WI38 (cell line): ENCODE measurements at regions not wholly inside any gene's neighbourhood (a gene's known extent, or its start where the extent isn't known, plus 50 kb on each side); places are given as distances from the start of the nearest gene placed in this dataset.
"Not testable (repeated sequence)": the region's sequence is repeated elsewhere in the genome, so short reads cannot be mapped to it uniquely, and the experiment has no call there.

Experiments used
- H3K4me3 ChIP-seq: 2 replicates; pipeline ENCODE4 v1.5.1; 2011; ENCODE audit warnings: low read depth, mild to moderate bottlenecking, control low read depth, low read length
- TF ChIP-seq, protein P1 (sequence below): IDR thresholded peaks from 2 replicates; pipeline ENCODE4 v1.5.1; 2012; ENCODE audit warnings: low read depth, mild to moderate bottlenecking, control low read depth, low read length

DNA sequence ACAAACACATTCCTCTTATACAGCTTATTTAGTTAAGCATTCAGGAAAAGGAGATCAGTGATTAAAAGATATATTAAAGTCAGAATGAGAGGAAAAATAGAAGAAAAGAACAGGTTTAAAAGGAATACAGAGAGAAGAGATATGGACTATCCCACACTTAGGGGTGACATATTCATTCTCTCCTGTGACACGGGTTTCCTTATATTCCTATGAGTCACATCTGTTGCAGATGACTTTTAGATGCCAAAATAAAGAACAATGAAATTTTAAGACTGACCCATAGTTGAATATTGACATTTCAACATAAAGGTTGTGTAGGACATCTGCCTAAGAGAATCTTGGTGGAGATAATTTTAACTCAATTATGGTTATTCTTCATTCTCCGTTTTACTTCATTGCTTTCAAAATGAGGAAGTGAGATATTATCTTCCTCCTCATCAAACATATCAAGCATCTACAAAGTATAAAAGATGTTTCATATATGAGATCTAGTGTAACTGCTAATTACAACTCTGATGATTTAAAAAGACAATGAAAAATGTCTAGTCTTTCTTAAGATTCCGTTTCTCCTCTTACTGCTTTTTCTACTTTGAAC, 1336.7 kb upstream of the CITED2 start:
- no peak overlapping the region for H3K4me3 ChIP-seq
- TF ChIP-seq, protein P1, sequence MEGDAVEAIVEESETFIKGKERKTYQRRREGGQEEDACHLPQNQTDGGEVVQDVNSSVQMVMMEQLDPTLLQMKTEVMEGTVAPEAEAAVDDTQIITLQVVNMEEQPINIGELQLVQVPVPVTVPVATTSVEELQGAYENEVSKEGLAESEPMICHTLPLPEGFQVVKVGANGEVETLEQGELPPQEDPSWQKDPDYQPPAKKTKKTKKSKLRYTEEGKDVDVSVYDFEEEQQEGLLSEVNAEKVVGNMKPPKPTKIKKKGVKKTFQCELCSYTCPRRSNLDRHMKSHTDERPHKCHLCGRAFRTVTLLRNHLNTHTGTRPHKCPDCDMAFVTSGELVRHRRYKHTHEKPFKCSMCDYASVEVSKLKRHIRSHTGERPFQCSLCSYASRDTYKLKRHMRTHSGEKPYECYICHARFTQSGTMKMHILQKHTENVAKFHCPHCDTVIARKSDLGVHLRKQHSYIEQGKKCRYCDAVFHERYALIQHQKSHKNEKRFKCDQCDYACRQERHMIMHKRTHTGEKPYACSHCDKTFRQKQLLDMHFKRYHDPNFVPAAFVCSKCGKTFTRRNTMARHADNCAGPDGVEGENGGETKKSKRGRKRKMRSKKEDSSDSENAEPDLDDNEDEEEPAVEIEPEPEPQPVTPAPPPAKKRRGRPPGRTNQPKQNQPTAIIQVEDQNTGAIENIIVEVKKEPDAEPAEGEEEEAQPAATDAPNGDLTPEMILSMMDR: no peak

DNA sequence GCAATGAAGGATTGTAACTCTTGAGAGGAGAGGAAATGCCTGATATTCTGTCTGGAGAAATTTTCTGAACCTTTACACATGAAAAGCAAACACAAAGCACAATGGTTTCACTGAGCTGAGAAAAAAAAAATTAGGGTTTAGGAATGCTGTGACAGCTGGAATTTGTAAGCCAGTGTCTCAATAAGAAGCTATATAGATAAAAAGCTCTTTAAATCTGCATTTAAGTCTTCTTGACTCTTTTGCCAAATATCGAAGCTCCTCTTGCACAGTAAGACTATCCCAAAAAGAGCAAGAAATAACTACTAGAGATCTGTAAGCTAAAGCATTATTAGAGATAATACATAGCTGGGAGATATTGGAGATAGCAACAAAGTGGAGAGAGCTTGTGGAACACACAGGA, 1334.0 kb upstream of the CITED2 start:
- H3K4me3 ChIP-seq: no peak overlapping the region
- TF ChIP-seq, protein P1: no peak

DNA sequence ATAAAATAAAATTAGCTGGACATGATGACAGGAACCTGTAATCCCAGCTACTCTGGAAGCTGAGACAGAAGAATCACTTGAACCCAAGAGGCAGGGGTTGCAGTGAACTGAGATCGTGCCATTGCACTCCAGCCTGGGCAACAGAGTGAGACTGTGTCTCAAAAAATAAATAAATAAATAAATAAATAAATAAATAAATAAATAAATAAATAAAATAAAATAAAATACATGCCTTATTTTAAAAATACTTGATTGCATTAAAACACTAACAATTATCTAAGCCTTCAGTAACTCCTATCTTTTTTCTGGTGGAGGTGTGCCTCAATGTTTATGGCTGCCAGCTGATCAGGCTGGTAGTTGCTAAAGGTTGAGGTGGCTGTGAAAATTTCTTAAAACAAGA, 1329.6 kb upstream of the CITED2 start:
- not testable (repeated sequence) for H3K4me3 ChIP-seq

DNA sequence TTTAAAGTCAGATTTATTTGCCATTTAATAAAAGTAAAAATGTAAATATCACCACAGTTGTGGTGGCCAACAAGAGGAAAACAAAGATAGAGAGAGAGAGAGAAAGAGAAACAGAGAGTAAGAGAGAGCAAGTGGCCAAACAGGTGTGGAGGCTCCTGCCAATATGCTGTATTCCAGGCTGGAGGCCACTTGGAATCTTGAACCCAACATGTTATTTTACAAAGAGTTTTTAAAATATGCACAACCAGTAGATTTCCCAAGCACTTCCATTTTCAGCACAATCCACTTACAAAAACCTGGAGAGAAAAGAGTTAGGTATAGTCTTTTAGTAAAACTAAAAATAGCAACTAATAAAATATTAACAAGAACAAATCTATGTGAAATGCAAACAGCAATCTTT, 1323.1 kb upstream of the CITED2 start:
- TF ChIP-seq, protein P1: no peak
- H3K4me3 ChIP-seq: no peak overlapping the region

DNA sequence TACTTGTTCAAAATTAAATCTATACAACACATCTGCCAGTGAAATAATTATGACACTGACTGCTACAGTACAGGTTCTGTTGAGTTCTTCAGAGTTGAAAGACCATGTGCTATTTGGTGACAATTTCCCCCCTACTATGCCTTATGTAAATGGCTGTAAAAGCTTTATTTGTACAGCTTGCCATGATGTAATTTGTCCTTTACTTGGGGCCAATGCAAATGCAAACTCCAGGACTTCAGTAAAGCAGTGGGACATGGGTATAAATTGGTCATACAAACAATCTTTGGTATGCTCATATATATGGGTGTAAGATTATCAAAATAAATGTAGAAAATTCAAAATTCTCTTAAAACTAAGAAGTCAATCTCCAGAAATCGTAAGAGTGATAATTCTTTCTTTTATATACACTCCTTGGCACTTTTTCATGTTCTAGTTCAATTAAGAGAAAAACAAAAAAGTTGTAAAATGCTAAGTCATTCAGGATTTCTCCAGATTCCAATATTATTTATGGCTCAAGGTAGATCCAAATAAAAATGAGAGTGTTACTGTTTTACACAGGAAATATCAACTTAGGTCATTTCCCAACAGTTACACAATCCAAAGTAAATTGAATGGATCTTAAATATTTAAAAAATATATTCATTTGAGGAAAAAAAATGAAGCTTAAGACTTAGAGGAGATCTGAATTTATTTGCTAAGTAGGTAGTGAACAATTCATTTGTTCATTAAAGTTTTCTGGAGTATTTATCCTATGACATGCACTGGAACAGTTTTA, 1310.5 kb upstream of the CITED2 start:
- H3K4me3 ChIP-seq: no peak overlapping the region
- TF ChIP-seq, protein P1: no peak

DNA sequence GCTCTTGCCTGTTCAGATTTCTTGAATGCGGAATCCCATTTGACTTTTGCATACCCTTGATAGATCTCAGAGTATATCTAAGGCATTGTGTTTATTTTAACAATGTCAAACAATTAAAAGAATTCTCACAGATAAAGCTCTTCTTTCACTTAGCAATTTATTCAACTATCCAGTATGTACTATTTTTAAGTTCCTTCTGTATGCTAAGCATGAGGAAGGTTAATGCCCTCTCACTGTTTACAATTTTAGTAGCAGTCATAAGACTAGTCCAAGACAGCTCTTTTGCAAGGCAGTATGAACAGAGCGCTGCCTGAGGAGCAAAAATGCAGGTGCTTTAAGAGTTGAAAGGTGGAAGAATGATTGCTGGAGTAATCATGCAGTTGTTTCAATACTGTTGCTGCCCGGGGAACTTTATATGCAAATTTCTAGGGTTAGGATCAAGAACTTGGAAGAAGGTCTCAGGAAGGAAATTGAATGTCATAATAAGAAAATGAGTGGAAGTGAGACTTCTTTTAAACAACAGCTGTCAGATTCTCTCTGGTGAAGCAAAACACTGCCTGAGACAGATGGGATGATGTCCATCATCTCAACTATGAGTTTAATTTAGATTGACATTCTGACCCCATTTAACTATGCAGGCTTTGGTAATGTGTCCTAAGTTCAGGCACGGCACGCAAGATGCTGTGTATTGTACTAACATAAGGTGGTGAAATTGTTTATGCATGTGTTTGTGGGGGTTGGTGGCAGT, 1303.5 kb upstream of the CITED2 start:
- no peak overlapping the region for H3K4me3 ChIP-seq
- TF ChIP-seq, protein P1: no peak

DNA sequence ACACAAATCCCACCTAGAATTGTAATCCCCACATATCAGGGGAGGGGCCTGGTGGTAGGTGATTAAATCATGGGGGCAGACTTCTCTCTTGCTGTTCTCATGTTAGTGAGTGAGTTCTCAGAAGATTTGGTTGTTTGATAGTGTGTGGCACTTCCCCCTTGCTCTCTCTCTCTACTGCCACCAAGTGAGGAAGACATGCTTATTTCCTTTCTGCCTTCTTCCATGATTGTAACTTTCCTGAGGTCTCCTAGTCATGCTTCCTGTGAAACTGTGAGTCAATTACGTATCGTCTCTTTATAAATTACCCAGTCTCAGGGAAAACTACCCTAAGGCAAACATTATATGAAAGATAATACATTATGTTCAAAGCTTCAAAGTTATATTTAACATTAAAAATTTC, 1297.5 kb upstream of the CITED2 start:
- TF ChIP-seq, protein P1: no peak
- no peak overlapping the region for H3K4me3 ChIP-seq
